Transverse colon (tissue), 4 donors: ENCODE measurements at regions not wholly inside any gene's neighbourhood (a gene's known extent, or its start where the extent isn't known, plus 50 kb on each side); places are given as distances from the start of the nearest gene placed in this dataset.

ENCODE experiments used
- EP300 ChIP-seq: sonication (generic); formaldehyde crosslinking; IDR thresholded peaks from one replicate; pipeline ENCODE4 v1.6.1; 2017; ENCODE audit warnings: antibody characterized with exemption, low read depth
- POLR2A ChIP-seq: fragments of 450-650 bp; IDR thresholded peaks from one replicate; pipeline ENCODE4 v1.6.1; 2016; ENCODE audit warnings: antibody characterized with exemption, mild to moderate bottlenecking, moderate library complexity
- POLR2AphosphoS5 ChIP-seq, 3 donors: sonication (generic); formaldehyde crosslinking; IDR thresholded peaks; one replicate each; pipeline ENCODE4 v1.6.1; 2016; ENCODE audit warnings: antibody characterized with exemption in 3 of 3
- TF ChIP-seq, protein P1 (sequence below), 5 experiments: fragments of 200-600 bp in 3 of 5; fragments of 450-650 bp in 2 of 5; sonication (generic) in 3 of 5; IDR thresholded peaks; 1 replicate in 2 of 5; 2 replicates in 3 of 5; pipeline ENCODE4 v1.5.1; 2016 to 2017; ENCODE audit warnings: antibody characterized with exemption in 5 of 5, inconsistent platforms in 3 of 5, mild to moderate bottlenecking in 2 of 5, moderate library complexity in 1 of 5

DNA sequence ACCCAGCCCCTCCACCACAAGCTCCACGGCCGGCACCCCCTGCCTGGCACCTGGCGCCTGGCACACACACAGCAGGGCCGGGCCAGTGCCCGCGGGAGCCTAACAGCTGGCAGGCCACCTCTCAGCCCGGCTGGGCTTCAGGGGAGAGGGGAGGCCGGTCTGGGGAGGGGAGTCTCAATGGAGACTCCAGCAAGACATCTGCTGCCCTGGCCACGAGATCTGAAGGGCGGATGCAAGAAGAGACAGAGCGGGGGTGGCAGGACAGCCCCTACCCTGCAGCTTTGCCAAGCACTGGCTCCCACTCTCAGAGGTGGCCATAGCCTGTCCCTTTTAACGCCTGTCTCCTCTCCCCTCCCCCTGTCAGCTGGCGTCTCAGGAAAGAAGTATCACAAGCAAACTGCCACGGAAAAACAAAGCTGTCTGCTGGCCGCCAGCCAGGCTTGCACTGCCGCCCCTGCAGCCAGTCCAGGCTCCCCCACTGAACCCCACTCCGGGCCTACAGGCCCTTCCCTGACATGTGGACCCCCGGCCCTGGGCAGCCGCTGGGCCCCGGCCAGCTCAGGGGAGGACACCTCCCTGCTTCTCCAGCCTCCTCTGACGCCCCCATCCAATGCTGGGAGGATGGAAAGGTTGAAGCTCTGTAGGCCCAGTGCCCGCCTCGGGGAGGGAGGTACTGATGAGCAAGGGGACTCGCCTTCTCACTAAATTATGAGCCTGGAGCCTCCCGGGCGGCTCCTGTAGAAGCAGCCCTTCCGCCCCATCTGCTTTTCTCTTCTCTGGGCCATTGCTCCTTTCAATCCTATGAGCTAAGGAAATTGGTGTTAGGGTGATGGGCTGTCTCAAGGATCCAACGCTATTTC is 178.4 kb downstream of the ARHGAP12 start:
- no peak for TF ChIP-seq POLR2A
- TF ChIP-seq, protein P1, sequence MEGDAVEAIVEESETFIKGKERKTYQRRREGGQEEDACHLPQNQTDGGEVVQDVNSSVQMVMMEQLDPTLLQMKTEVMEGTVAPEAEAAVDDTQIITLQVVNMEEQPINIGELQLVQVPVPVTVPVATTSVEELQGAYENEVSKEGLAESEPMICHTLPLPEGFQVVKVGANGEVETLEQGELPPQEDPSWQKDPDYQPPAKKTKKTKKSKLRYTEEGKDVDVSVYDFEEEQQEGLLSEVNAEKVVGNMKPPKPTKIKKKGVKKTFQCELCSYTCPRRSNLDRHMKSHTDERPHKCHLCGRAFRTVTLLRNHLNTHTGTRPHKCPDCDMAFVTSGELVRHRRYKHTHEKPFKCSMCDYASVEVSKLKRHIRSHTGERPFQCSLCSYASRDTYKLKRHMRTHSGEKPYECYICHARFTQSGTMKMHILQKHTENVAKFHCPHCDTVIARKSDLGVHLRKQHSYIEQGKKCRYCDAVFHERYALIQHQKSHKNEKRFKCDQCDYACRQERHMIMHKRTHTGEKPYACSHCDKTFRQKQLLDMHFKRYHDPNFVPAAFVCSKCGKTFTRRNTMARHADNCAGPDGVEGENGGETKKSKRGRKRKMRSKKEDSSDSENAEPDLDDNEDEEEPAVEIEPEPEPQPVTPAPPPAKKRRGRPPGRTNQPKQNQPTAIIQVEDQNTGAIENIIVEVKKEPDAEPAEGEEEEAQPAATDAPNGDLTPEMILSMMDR (IDR thresholded peaks at IDR 0.05): no peak
- TF ChIP-seq EP300: no peak
- TF ChIP-seq POLR2AphosphoS5 (IDR thresholded peaks at IDR 0.05): no peak
